ENCODE measurements at regions not wholly inside any gene's neighbourhood (a gene's known extent, or its start where the extent isn't known, plus 50 kb on each side); places are given as distances from the start of the nearest gene placed in this dataset.
"Not testable (repeated sequence)": the region's sequence is repeated elsewhere in the genome, so short reads cannot be mapped to it uniquely, and the experiment has no call there.

DNA sequence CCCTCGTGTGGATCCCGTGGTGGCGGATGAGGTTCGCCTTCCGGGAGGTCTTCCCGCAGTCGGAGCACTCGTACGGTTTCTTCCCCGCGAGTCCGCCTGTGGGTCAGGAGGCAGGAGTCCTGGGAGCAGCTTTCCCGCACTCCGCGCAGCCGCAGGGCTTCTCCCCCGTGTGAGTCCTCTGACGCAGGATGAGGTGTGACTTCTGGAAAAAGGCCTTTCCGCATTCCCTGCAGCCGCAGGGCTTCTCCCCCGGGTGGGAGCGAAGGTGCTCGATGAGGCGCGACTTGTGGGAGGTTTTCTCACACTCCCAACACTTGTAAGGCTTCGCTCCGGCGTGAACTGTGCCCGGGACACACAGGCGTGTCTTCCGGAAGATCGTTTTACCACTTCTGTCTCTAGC lies 68.8 kb upstream of the WIPI2 start:
- H3K4me3 ChIP-seq; H3K4me2 ChIP-seq; H3K4me3 Mint-ChIP-seq; H3K27me3 Mint-ChIP-seq (ENCODE audit: insufficient read depth, low read depth, poor library complexity); H4K20me1 ChIP-seq (replicated peaks; ENCODE audit: insufficient read depth); H2AFZ ChIP-seq; H3K4me1 ChIP-seq (ENCODE audit: insufficient read depth); H3K27ac ChIP-seq (ENCODE audit: low read depth); H3K79me2 ChIP-seq (replicated peaks; ENCODE audit: insufficient read depth); H3K4me1 Mint-ChIP-seq; H3K36me3 ChIP-seq (ENCODE audit: insufficient read depth); H3K36me3 Mint-ChIP-seq (ENCODE audit: low read depth); DNase-seq (ENCODE audit: low spot score); H3K9me2 ChIP-seq (ENCODE audit: insufficient read depth); H3K27me3 ChIP-seq (ENCODE audit: insufficient read depth); ATAC-seq; H3K9me3 Mint-ChIP-seq; H3F3A ChIP-seq (replicated peaks; ENCODE audit: low read depth); H3K27ac Mint-ChIP-seq: not testable (repeated sequence)

- H3K4me1 Mint-ChIP-seq; H3K36me3 Mint-ChIP-seq (ENCODE audit: low read depth); ATAC-seq; H3K79me2 ChIP-seq (replicated peaks; ENCODE audit: insufficient read depth); H3K4me1 ChIP-seq (ENCODE audit: insufficient read depth); H3K27me3 Mint-ChIP-seq (ENCODE audit: insufficient read depth, low read depth, poor library complexity); H3F3A ChIP-seq (replicated peaks; ENCODE audit: low read depth); H3K9me2 ChIP-seq (ENCODE audit: insufficient read depth); H3K27ac ChIP-seq (ENCODE audit: low read depth); H3K9me3 Mint-ChIP-seq; H3K36me3 ChIP-seq (ENCODE audit: insufficient read depth); H3K4me2 ChIP-seq; H3K27ac Mint-ChIP-seq; H2AFZ ChIP-seq; H3K27me3 ChIP-seq (ENCODE audit: insufficient read depth); H3K4me3 Mint-ChIP-seq; H4K20me1 ChIP-seq (replicated peaks; ENCODE audit: insufficient read depth); H3K4me3 ChIP-seq; DNase-seq (ENCODE audit: low spot score): not testable (repeated sequence)
Observed at GRCh38 chr7:5131238-5131637, 58.8 kb upstream of the WIPI2 start.

DNA sequence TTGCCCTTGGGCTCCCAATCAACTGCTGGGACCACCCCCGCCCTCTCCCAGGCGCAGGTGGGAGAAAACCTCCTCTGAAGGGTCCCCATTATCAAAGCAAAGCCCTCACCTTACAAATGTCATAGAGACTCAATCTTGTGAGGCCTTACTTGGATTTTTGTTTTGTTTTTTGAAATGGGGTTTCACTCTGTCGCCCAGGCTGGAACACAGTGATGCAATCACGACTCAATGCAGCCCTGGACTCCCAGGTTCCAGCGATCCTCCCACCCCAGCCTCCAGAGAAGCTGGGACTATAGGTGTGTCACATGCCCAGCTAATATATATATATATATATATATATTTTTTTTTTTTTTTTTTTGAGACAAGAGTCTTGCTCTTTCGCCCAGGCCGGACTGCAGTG lies 57.5 kb upstream of the WIPI2 start:
- Histone ChIP-seq H3K27me3 (ENCODE audit: insufficient read depth) (no peaks in the 10 kb centered on the region), H4K20me1 (replicated peaks; ENCODE audit: insufficient read depth) (no peaks in the 10 kb centered on the region), H3F3A (replicated peaks; ENCODE audit: low read depth) (no peaks in the 10 kb centered on the region), H3K4me2 (no peak overlapping the region), H3K9me2 (ENCODE audit: insufficient read depth) (no peaks in the 10 kb centered on the region), H2AFZ (no peak overlapping the region), H3K79me2 (replicated peaks; ENCODE audit: insufficient read depth) (no peaks in the 10 kb centered on the region), H3K4me3 (no peak overlapping the region), H3K27ac (ENCODE audit: low read depth) (no peak overlapping the region), H3K4me1 (ENCODE audit: insufficient read depth) (no peaks in the 10 kb centered on the region), H3K36me3 (ENCODE audit: insufficient read depth) (no peaks in the 10 kb centered on the region)
- Mint-ChIP-seq H3K9me3 (no peaks in the 10 kb centered on the region), H3K36me3 (ENCODE audit: low read depth) (no peaks in the 10 kb centered on the region), H3K4me1 (no peaks in the 10 kb centered on the region), H3K27ac (no peak overlapping the region), H3K27me3 (ENCODE audit: insufficient read depth, low read depth, poor library complexity) (peaks cover 6% of the 10 kb centered on the region), H3K4me3 (no peak overlapping the region)
- DNase-seq (ENCODE audit: low spot score) (no peak), ATAC-seq (no peak)
- TF ChIP-seq STAT1 (IDR thresholded peaks at IDR 0.05; ENCODE audit: unreplicated experiment), result no peak
- TF ChIP-seq, protein P1, sequence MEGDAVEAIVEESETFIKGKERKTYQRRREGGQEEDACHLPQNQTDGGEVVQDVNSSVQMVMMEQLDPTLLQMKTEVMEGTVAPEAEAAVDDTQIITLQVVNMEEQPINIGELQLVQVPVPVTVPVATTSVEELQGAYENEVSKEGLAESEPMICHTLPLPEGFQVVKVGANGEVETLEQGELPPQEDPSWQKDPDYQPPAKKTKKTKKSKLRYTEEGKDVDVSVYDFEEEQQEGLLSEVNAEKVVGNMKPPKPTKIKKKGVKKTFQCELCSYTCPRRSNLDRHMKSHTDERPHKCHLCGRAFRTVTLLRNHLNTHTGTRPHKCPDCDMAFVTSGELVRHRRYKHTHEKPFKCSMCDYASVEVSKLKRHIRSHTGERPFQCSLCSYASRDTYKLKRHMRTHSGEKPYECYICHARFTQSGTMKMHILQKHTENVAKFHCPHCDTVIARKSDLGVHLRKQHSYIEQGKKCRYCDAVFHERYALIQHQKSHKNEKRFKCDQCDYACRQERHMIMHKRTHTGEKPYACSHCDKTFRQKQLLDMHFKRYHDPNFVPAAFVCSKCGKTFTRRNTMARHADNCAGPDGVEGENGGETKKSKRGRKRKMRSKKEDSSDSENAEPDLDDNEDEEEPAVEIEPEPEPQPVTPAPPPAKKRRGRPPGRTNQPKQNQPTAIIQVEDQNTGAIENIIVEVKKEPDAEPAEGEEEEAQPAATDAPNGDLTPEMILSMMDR (conservative IDR thresholded peaks at IDR 0.05; ENCODE audit: low read depth in 2 of 2), result no peak
- TF ChIP-seq POLR2AphosphoS5 (IDR thresholded peaks at IDR 0.05; ENCODE audit: low read depth), result no peak
- no peak for TF ChIP-seq CREB1 (CRISPR knock-in tag; IDR thresholded peaks at IDR 0.05; ENCODE audit: low read depth)
- TF ChIP-seq ZNF462 (CRISPR knock-in tag; IDR thresholded peaks at IDR 0.05), result no peak
- TF ChIP-seq NANOG (IDR thresholded peaks at IDR 0.05; ENCODE audit: borderline replicate concordance), result no peak
- no peak for TF ChIP-seq ZNF114 (CRISPR knock-in tag; IDR thresholded peaks at IDR 0.05)
- no peak for TF ChIP-seq EZH2 (IDR thresholded peaks at IDR 0.05; ENCODE audit: low read depth, unreplicated experiment)
- TF ChIP-seq JUNB (IDR thresholded peaks at IDR 0.05; ENCODE audit: unreplicated experiment), result no peak
- TF ChIP-seq, protein P2, sequence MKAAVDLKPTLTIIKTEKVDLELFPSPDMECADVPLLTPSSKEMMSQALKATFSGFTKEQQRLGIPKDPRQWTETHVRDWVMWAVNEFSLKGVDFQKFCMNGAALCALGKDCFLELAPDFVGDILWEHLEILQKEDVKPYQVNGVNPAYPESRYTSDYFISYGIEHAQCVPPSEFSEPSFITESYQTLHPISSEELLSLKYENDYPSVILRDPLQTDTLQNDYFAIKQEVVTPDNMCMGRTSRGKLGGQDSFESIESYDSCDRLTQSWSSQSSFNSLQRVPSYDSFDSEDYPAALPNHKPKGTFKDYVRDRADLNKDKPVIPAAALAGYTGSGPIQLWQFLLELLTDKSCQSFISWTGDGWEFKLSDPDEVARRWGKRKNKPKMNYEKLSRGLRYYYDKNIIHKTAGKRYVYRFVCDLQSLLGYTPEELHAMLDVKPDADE (IDR thresholded peaks at IDR 0.05), result no peak
